ENCODE measurements at regions not wholly inside any gene's neighbourhood (a gene's known extent, or its start where the extent isn't known, plus 50 kb on each side); places are given as distances from the start of the nearest gene placed in this dataset.

DNA sequence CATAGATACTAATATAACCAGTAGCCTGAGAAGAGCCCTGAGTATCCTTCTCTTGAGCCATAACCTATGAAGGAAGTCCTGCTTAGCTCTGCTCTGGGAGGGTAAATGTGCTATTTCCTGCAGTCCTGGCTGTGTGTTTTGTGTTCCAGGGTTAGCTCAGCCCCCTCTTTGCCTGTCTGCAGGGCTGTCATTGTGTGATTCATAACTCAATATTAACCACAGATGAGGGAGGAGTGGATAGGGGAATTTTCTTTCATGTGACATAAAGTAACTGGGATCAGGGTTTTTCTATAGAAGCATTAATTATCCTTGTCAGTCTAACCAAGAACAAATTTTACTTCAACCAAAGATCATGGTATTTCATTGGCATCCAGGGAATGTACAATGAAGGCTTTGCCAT lies 183.3 kb upstream of the ZBTB20 start:
- no peak for ATAC-seq (ENCODE audit: low read depth)
- in situ Hi-C loops (cut with MboI; ENCODE audit: low sequenced_read_pairs): no loop called here
- no peak overlapping the region for H2BK15ac ChIP-seq (ENCODE audit: low read depth, low read length)

More for the DNA sequence above, 183.3 kb upstream of the ZBTB20 start:
- dilution Hi-C loops (cut with HindIII; ENCODE audit: low sequenced_read_pairs, unreplicated experiment) (no loop called here), intact Hi-C loops (cut with micrococcal nuclease) (loop anchor here (5.0 kb wide), 1 partner anchor 53 kb away; no protein-coding TSS in a partner anchor)
- H3K27ac ChIP-seq (ENCODE audit: insufficient read depth, low read length): no peak overlapping the region
- H3K79me1 ChIP-seq (ENCODE audit: low read depth in 1 of 2, low read length in 2 of 2): no peaks in the 10 kb centered on the region
- peak; percentile 51 for DNase-seq
- H3K18ac ChIP-seq (ENCODE audit: low read depth, low read length): no peak overlapping the region
- H3K4me2 ChIP-seq (ENCODE audit: low read depth, low read length): no peak overlapping the region
- no peak overlapping the region for H3K14ac ChIP-seq (replicated peaks; ENCODE audit: low read depth, low read length)
- CTCF ChIA-PET: no interaction called here
- H3K4me1 ChIP-seq (ENCODE audit: control insufficient read depth, insufficient read depth, low read length): no peaks in the 10 kb centered on the region
- H2AK9ac ChIP-seq (replicated peaks; ENCODE audit: low read depth, low read length, poor library complexity): no peak overlapping the region
- H2AFZ ChIP-seq (replicated peaks; ENCODE audit: low read length, poor library complexity): no peak overlapping the region
- BruUV-seq (replicated peaks): no TSS peak
- H2BK120ac ChIP-seq (ENCODE audit: low read depth, low read length): no peak overlapping the region
- TF ChIP-seq, protein P1, sequence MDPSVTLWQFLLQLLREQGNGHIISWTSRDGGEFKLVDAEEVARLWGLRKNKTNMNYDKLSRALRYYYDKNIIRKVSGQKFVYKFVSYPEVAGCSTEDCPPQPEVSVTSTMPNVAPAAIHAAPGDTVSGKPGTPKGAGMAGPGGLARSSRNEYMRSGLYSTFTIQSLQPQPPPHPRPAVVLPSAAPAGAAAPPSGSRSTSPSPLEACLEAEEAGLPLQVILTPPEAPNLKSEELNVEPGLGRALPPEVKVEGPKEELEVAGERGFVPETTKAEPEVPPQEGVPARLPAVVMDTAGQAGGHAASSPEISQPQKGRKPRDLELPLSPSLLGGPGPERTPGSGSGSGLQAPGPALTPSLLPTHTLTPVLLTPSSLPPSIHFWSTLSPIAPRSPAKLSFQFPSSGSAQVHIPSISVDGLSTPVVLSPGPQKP (IDR thresholded peaks at IDR 0.05; ENCODE audit: borderline replicate concordance, low read depth, low read length): no peak
- no peak for TF ChIP-seq FOS (IDR thresholded peaks at IDR 0.05; ENCODE audit: low read depth, low read length)
- TF ChIP-seq BHLHE40 (IDR thresholded peaks at IDR 0.05; ENCODE audit: low read depth, low read length): no peak
- no peak for TF ChIP-seq MAFK (IDR thresholded peaks at IDR 0.05; ENCODE audit: low read depth, low read length)
- no peak for TF ChIP-seq SMC3 (IDR thresholded peaks at IDR 0.05; ENCODE audit: low read depth, low read length)
- TF ChIP-seq, protein P2, sequence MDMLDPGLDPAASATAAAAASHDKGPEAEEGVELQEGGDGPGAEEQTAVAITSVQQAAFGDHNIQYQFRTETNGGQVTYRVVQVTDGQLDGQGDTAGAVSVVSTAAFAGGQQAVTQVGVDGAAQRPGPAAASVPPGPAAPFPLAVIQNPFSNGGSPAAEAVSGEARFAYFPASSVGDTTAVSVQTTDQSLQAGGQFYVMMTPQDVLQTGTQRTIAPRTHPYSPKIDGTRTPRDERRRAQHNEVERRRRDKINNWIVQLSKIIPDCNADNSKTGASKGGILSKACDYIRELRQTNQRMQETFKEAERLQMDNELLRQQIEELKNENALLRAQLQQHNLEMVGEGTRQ (IDR thresholded peaks at IDR 0.05; ENCODE audit: low read depth, low read length): no peak
- TF ChIP-seq RAD21 (IDR thresholded peaks at IDR 0.05; ENCODE audit: low read length): no peak
- no peak for TF ChIP-seq NFE2L2 (IDR thresholded peaks at IDR 0.05; ENCODE audit: low read depth, low read length)
- no peak for TF ChIP-seq RFX5 (IDR thresholded peaks at IDR 0.05; ENCODE audit: low read depth, low read length)
- no peak overlapping the region for H4K5ac ChIP-seq (ENCODE audit: low read depth, low read length)
- no peaks in the 10 kb centered on the region for H3K9me1 ChIP-seq (ENCODE audit: insufficient read depth, low read length)
- H4K20me1 ChIP-seq (ENCODE audit: insufficient read depth, low read length): no peaks in the 10 kb centered on the region
- H2AK5ac ChIP-seq (ENCODE audit: low read depth, low read length): no peak overlapping the region
- no peak overlapping the region for H3K4me3 ChIP-seq (ENCODE audit: insufficient read depth, low read depth, low read length)
- no peak overlapping the region for H3K9ac ChIP-seq (ENCODE audit: low read depth, low read length)
- no peak overlapping the region for H3K23ac ChIP-seq (ENCODE audit: low read depth, low read length)
- H3K4ac ChIP-seq (ENCODE audit: low read depth, low read length): no peak overlapping the region
- no peak overlapping the region for H2BK5ac ChIP-seq (ENCODE audit: low read depth, low read length, poor library complexity, severe bottlenecking)
- H3K9me3 ChIP-seq (ENCODE audit: control insufficient read depth, insufficient read depth, low read length): no peaks in the 10 kb centered on the region
- H4K8ac ChIP-seq (ENCODE audit: low read depth in 2 of 2, low read length in 2 of 2): no peak overlapping the region
- no peak overlapping the region for H4K91ac ChIP-seq (ENCODE audit: insufficient read depth, low read depth, low read length)
- no peaks in the 10 kb centered on the region for H3K36me3 ChIP-seq (ENCODE audit: control insufficient read depth, insufficient read depth, low read length)
- no peaks in the 10 kb centered on the region for H3K27me3 ChIP-seq (ENCODE audit: control insufficient read depth, insufficient read depth, low read length)
- H2BK20ac ChIP-seq (ENCODE audit: low read depth, low read length): no peak overlapping the region
- no peak overlapping the region for H3K56ac ChIP-seq (ENCODE audit: extremely low read depth, insufficient read depth, low read length)
- POLR2A ChIA-PET (ENCODE audit: unreplicated experiment): no interaction called here
